ENCODE measurements at regions not wholly inside any gene's neighbourhood (a gene's known extent, or its start where the extent isn't known, plus 50 kb on each side); places are given as distances from the start of the nearest gene placed in this dataset.

DNA sequence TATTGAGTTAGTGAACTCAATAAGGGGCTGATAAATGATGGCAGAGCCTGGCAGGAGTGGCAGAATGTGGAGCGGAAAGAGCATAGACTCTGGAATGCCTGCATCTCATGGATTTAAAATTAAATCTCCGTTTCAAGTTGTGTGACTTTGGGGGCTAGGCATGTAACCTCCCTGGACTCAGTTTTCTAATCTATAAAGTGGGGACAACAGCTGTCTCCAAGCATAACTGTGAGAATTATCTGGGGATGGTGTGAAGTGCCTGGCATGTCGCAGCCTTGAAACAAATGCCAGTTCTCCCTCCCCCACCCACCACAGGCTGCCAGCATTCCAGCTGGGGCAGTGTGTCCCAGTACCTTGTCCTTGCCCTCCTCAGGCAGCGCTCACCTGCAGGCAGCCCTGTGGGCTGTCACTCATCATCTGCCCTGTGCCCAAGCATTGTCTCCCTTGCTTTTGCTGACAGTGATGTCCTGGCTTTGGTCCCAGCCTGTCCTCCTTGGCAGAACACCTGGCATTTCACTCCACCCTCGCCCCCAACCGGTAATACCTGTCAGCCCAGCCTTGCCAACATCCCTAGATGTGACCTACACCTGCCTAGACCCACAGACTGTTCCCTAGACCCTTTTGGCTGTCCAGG lies 129.6 kb downstream of the MRM1 start:
- no peak for DNase-seq

DNA sequence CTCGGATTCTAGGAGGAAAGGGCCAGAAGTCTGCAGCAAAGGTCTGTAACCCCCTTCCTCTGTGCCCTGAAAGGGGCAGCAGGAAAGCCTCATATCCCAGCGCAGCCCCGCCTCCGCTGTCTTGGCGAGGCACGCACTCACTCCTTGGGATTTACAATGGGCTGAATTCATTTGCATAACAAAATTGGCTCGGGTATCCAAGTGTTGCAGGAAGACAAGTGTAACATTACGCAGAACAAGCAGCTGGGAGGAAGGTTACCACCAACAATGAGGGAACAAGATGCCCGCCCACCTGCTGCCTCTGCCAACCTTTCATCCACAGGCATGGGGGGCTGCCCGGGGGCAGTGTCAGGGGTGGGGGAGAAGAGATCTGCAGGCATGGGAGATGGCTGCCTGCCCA lies 130.4 kb downstream of the MRM1 start:
- no peak for DNase-seq

GRCh38 chr17:36732351-36732750 lies 131.0 kb downstream of the MRM1 start:
- DNase-seq: no peak

- DNase-seq: no peak
Measured at GRCh38 chr17:36736201-36737156, 135.1 kb downstream of the MRM1 start.

- no peak for DNase-seq
Measured at GRCh38 chr17:36739208-36739607, 137.8 kb downstream of the MRM1 start.

GRCh38 chr17:36740157-36740556 lies 138.8 kb downstream of the MRM1 start:
- DNase-seq: no peak

GRCh38 chr17:36741019-36741902 lies 139.9 kb downstream of the MRM1 start:
- DNase-seq: no peak

DNA sequence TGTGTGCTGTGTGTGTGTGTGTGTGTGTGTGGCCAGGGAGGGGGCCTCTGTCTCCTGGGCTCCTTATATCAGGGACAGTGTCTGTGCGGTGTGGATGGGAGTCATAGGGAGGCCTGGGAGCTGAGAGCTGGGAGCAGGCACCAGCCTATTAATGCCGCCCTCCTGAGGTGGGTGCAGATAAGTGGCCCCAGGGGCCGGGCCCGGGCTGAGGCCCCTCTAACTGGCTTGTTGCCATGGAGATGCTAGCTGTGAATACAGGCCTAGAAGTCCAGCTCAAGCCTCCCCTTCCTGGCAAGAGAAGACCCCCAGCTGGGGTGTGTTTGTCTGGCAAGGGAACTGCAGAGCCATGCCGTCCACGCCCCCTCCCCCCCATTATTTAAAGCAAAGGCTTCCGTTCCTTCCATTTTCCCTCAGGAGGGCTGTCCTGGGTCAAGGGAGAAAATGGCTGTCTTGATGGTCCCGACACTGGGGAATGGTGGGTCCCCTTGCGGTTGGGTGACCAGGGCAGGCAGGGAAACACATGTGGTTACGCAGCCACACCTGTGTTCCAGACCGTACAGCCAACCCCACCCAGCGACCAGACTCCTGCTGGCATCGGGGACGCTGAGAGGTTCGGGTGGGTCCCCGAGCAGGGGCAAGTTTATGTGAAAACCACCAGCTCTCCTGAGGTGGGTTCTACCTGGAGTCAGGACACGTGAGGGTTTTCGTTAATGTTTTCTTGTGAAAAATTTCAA lies 141.1 kb downstream of the MRM1 start:
- no peak for DNase-seq

- DNase-seq: no peak
Measured at GRCh38 chr17:36743130-36743529, 141.7 kb downstream of the MRM1 start.

- DNase-seq: no peak
Measured at GRCh38 chr17:36746381-36747053, 145.1 kb downstream of the MRM1 start.

- DNase-seq: no peak
Measured at GRCh38 chr17:36747861-36748260, 146.5 kb downstream of the MRM1 start.

- DNase-seq: no peak
Measured at GRCh38 chr17:36748272-36748671, 146.9 kb downstream of the MRM1 start.

DNA sequence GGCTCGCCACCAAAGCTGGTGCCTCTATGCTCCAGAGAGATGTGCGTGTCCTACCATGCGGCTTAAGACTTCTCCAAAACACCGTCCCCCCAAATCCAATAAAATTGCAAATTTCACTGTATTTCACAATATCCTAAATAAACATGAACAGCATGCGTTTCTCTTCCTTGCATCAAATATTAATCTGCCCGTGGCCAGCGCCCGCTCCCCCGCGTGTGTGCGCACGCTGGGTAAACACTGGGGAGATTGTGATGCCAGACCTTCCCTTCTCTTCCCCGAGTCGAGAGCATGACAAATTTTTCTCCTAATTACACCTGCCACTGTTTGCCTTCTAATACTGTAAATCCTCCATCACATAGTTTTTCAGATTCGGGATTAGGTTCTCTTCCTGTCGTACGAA lies 148.1 kb downstream of the MRM1 start:
- no peak for DNase-seq

DNA sequence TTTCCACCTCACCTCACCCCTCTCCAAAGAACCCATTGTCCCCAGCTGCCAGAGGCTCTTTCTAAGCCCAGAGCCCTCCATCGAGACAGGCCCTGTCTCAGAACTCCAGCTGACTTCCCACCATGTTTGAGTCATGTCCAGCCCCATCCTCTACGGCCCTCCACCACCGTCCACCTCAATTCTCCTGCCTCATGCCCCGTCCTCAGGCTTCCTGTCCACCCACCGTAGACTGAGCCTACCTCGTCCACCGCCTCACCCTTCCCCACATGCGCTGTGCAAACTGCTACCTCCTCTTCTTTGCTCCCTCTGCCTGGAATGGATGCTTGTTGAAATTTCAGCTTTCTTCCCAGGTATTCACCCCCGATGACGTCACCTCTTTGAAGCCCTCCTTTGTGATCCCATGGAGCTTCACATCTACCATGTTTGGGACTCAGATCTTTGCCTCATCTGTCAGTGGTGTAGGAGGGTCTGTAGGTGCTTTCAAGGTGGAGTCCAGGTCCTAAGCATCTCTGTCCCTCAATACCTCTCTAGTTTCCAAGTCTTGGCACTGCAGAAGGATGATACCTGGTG lies 149.0 kb downstream of the MRM1 start:
- no peak for DNase-seq

DNA sequence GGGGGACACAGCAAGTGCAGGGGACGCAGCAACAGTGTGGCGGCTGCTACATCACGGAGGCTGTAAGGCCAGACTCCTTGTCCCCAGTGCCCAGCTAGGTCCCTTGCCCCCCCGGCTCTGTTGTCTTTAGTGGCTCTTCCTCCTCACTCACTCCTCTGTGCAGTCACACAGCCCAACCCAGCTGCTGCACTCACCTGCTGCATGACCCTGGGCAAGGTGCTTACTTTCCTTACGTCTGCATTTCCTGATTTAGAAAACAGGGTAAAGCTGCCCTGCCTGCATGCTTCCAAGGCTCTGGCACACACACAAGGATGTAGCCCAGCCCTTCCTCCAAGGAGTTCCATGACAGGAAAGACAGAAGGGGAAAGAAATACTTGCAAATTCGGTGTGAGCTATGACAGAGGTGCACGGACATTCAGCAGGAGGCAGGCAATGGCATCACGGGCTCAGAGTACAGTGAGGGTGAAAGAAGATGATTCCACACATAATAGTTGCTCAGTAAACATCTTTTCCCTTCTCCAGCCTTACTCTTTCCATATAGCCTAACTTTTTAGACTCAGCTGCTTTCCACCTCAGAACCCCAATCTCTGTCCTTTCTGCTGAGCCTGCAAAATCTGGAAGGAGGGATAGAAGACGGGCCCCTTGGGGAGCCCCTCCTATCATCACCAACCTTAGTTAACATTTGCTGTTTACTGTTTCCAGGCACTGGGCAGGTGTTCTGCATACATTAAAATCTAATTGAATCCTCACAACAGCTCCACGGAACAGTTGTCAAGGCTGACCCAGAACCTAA lies 150.9 kb downstream of the MRM1 start:
- no peak for DNase-seq

DNA sequence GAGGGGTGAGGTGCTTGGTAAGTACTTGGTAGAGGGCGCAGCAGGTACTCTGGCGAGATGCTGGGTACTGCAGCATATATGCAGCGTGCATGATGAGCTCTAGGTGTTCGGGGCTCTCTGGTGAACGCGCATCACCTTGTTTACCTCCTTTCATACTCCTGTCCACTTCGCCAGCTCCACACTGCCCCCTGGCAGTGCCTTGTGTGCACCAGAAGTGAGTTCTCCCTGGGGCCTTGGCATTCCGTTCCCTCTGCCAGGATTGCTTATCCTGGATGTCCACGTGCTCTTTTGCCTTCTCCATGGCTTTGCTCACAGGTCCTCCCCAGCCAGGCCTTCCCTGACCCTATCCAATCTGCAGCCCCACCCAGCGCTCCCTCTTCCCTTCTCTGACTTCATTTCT lies 154.2 kb downstream of the MRM1 start:
- peak; percentile 37 to 40 for DNase-seq

DNA sequence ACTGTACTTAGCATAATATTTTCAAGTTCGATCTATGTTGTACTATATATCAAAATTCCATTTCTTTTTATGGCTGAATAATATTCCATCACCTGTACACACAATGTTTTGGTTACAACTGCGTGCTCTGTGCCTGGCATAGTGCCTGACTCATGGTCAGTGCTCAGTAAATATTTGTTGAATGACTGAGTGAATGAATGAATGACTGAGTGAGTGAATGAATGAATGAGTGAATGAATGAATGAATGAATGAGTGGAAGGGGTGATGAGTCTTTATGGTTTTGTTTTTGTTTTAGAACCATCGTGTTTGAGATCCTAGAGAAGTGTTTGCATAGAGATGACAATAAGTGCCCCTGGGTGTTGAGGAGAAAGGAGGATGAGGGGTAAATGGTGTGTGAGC lies 155.3 kb downstream of the MRM1 start:
- DNase-seq: no peak

GRCh38 chr17:36760425-36760824 lies 159.0 kb downstream of the MRM1 start:
- DNase-seq: no peak

DNA sequence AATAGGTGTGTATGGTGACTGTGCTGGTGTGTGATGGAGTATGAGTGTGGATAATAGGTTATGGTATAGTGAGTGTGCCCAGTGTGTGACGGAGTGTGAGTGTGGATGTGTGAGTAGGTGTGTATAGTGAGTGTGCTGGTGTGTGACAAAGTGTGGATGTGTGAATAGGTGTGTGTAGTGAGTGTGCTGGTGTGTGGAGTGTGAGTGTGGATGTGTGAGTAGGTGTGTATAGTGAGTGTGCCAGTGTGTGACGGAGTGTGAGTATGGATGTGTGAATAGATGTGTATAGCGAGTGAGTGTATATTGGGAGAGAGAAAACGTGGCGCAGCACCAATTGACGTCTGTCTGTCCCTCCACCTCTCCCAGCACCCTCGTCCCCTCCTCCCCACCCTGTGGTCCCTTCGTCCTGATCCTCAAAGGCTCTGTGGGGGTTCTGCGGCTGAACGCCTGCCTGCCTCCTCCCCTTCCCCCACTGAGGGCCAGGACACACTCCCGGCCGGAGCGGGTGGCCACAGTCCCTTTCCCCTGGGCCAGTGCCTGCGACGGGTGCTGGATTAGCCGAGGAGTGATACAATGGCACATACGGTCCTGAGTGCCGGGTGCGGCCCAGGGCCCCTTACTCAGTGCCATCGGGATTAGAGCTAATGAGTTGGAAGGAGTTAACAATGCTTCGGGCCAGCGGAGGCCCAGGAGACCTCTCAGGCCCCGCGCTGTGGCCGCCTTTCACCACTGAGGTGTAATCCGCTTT lies 160.0 kb downstream of the MRM1 start:
- no peak for DNase-seq

- DNase-seq: no peak
Measured at GRCh38 chr17:36765436-36766043, 164.2 kb downstream of the MRM1 start.

Measured in stimulated activated CD4-positive, alpha-beta T cell treated with anti-CD3 and anti-CD28 coated beads, Interleukin-2, amount 100 ng/mL, for 48 hours (primary cell).